ENCODE measurements at regions not wholly inside any gene's neighbourhood (a gene's known extent, or its start where the extent isn't known, plus 50 kb on each side); places are given as distances from the start of the nearest gene placed in this dataset.

DNA sequence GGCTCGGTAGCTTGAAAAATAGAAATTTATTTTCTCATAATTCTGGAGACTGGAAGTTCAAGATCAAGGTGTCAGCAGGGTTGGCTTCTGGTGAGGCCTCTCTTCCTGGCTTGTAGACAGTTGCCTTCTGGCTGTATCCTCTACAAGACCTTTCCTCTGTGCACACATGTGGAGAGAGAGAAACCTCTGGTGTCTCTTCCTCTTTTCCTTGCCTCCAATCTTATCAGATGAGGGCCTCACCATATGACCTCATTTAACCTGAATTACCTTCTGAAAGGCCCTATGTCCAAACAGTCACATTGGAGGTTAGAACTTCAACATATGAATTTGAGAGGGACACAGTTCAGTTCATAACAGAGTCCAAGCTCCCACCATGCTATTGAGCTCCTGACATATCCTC lies 166.4 kb downstream of the TTC8 start:
- intact Hi-C loops (cut with DNase I) = no loop called here

DNA sequence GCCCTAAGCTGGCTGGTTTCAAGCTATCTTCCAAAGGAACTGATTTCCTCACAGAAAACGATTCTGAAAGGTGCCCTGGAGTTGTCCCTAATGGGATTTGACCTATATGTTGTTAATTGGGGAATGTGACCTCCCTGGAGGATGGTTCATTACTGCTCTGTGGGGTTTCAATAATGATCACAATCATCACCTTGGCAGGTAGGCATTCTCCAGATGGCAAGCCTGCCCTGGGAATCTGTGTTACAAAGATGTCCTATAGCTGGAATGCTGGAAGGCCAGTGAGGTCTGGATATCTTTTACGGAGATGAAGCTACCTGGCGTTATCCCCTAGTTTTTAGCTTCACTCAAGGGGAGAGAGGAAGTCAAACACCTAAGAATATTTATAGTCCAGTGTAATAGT lies 167.6 kb downstream of the TTC8 start:
- H3K4me3 ChIP-seq = no peak overlapping the region
- 69% methylated on average over 3 of the region's 3 CpGs for WGBS
- H3K27me3 ChIP-seq = no peaks in the 10 kb centered on the region
- no peak overlapping the region for H3K27ac ChIP-seq (replicated peaks in 1 of 4)
- H3K36me3 ChIP-seq = no peaks in the 10 kb centered on the region
- intact Hi-C loops (cut with DNase I) = no loop called here
- H3K4me1 ChIP-seq = peaks cover 0 to 8% (median 0%) of the 10 kb centered on the region in 4 donors
- peaks cover 0 to 17% (median 10%) of the 10 kb centered on the region in 4 donors for H3K9me3 ChIP-seq
- no peak for TF ChIP-seq EP300 (IDR thresholded peaks at IDR 0.05)
- TF ChIP-seq, protein P1, sequence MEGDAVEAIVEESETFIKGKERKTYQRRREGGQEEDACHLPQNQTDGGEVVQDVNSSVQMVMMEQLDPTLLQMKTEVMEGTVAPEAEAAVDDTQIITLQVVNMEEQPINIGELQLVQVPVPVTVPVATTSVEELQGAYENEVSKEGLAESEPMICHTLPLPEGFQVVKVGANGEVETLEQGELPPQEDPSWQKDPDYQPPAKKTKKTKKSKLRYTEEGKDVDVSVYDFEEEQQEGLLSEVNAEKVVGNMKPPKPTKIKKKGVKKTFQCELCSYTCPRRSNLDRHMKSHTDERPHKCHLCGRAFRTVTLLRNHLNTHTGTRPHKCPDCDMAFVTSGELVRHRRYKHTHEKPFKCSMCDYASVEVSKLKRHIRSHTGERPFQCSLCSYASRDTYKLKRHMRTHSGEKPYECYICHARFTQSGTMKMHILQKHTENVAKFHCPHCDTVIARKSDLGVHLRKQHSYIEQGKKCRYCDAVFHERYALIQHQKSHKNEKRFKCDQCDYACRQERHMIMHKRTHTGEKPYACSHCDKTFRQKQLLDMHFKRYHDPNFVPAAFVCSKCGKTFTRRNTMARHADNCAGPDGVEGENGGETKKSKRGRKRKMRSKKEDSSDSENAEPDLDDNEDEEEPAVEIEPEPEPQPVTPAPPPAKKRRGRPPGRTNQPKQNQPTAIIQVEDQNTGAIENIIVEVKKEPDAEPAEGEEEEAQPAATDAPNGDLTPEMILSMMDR (IDR thresholded peaks at IDR 0.05) = no peak
- no peak for TF ChIP-seq POLR2AphosphoS5 (IDR thresholded peaks at IDR 0.05)
- no peak for TF ChIP-seq POLR2A (IDR thresholded peaks at IDR 0.05; ENCODE audit: low read depth)
- DNase-seq (ENCODE audit: extremely low spot score) = no peak

More for the DNA sequence above, 166.4 kb downstream of the TTC8 start:
- Histone ChIP-seq H3K4me3 (no peak overlapping the region), H3K4me1 (peaks cover 0 to 6% (median 0%) of the 10 kb centered on the region in 4 donors), H3K36me3 (no peaks in the 10 kb centered on the region), H3K27ac (replicated peaks in 1 of 4) (no peak overlapping the region), H3K27me3 (no peaks in the 10 kb centered on the region), H3K9me3 (peaks cover 0 to 17% (median 10%) of the 10 kb centered on the region in 4 donors)
- WGBS = 91% methylated on average over 1 of the region's 1 CpG
- TF ChIP-seq POLR2A (IDR thresholded peaks at IDR 0.05; ENCODE audit: low read depth) = no peak
- no peak for TF ChIP-seq POLR2AphosphoS5 (IDR thresholded peaks at IDR 0.05)
- TF ChIP-seq, protein P1 (IDR thresholded peaks at IDR 0.05) = no peak
- no peak for TF ChIP-seq EP300 (IDR thresholded peaks at IDR 0.05)
- DNase-seq (ENCODE audit: extremely low spot score) = no peak

DNA sequence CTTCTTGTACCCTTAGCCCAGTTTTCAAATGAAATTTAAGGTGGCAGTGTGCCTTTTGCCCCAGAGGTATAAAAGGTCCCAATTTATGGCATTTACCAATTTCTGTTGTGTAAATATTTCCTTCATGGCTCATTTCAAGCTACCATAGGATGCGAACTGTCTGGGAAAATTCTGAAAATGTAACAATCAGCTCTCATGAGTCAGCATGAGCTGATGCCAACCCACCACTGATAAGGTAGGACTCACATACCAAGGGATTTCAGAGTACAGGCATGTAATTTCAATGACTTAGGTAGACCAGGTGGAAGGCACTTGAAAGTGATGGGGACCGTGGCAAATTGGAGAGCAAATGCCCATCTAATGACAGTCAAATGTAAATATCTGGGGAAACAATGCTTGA lies 169.5 kb downstream of the TTC8 start:
- WGBS = 92% methylated on average over 2 of the region's 2 CpGs
- intact Hi-C loops (cut with DNase I) = no loop called here
- TF ChIP-seq POLR2A (IDR thresholded peaks at IDR 0.05; ENCODE audit: low read depth) (no peak), POLR2AphosphoS5 (IDR thresholded peaks at IDR 0.05) (no peak), EP300 (IDR thresholded peaks at IDR 0.05) (no peak)
- TF ChIP-seq, protein P1 (IDR thresholded peaks at IDR 0.05) = no peak

DNA sequence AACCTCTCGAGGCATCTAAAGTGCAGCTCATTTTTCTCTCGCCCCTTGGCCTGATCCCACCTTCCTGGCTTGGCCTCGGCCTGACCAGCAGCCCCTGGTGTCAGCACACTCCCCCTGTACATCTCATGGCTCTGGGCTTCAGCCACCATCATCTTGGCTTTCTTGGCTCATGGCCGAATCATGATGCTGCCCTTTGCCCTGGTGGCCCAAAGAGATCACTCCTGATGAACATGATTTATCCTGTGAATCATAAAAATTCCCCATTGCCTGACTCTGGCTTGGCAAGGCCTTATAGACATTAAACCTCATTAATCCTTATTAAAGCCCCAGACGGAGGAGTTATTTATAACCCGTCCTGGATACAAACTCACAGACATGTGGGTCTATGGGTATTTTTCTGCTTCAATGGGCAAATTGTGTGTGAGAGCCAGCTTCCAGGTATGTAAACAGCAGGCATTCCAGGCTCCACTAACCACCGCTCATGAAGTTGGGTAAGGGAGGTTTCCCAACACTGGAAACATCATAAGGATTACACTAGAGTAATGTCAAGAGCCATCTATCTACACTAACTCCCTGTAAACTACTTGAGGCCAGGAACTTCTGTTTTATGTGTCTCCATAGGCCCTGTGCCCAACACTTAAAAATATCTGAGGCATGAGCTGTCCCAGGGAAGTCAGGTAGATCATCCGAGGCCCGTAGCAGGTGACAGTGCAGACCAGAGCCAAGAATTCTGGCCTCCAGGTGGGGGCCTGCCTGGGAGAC lies 171.2 kb downstream of the TTC8 start:
- Histone ChIP-seq H3K27ac (replicated peaks in 1 of 4) (no peak overlapping the region), H3K36me3 (no peaks in the 10 kb centered on the region), H3K4me3 (no peak overlapping the region), H3K4me1 (peaks cover 0 to 8% (median 0%) of the 10 kb centered on the region in 4 donors), H3K27me3 (no peaks in the 10 kb centered on the region), H3K9me3 (peaks cover 0 to 7% (median 2%) of the 10 kb centered on the region in 4 donors)
- intact Hi-C loops (cut with DNase I) = no loop called here
- no peak for DNase-seq (ENCODE audit: extremely low spot score)
- TF ChIP-seq, protein P1 (IDR thresholded peaks at IDR 0.05) = no peak
- TF ChIP-seq POLR2AphosphoS5 (IDR thresholded peaks at IDR 0.05) = no peak
- no peak for TF ChIP-seq POLR2A (IDR thresholded peaks at IDR 0.05; ENCODE audit: low read depth)
- no peak for TF ChIP-seq EP300 (IDR thresholded peaks at IDR 0.05)
- WGBS = 61% methylated on average over 9 of the region's 9 CpGs

More for the DNA sequence above, 169.5 kb downstream of the TTC8 start:
- DNase-seq (ENCODE audit: extremely low spot score) = no peak
- Histone ChIP-seq H3K36me3 (no peaks in the 10 kb centered on the region), H3K27ac (replicated peaks in 1 of 4) (no peak overlapping the region), H3K4me1 (peaks cover 0 to 8% (median 0%) of the 10 kb centered on the region in 4 donors), H3K9me3 (peaks cover 0 to 7% (median 2%) of the 10 kb centered on the region in 4 donors), H3K4me3 (no peak overlapping the region), H3K27me3 (no peaks in the 10 kb centered on the region)

Data from esophagus muscularis mucosa (tissue), 4 donors.